ENCODE measurements at regions not wholly inside any gene's neighbourhood (a gene's known extent, or its start where the extent isn't known, plus 50 kb on each side); places are given as distances from the start of the nearest gene placed in this dataset.

GRCh38 chr18:40470723-40471122 is 1484.3 kb upstream of the PIK3C3 start:
- no peak for TF ChIP-seq CTCF (IDR thresholded peaks at IDR 0.05; ENCODE audit: unreplicated experiment)
- DNase-seq (ENCODE audit: unreplicated experiment) = no peak
- no peak overlapping the region for H3K27ac Mint-ChIP-seq (ENCODE audit: low read depth, unreplicated experiment)
- no peaks in the 10 kb centered on the region for H3K9me3 Mint-ChIP-seq (ENCODE audit: unreplicated experiment)
- no peaks in the 10 kb centered on the region for H3K27me3 Mint-ChIP-seq (ENCODE audit: insufficient read depth, unreplicated experiment)
- ChIA-PET CTCF (no interaction called here), POLR2A (no interaction called here)
- intact Hi-C loops (cut with micrococcal nuclease) = no loop called here
- H3K36me3 Mint-ChIP-seq (ENCODE audit: insufficient read depth, unreplicated experiment) = no peaks in the 10 kb centered on the region
- H3K4me3 Mint-ChIP-seq (ENCODE audit: unreplicated experiment) = no peak overlapping the region
- no peaks in the 10 kb centered on the region for H3K4me1 Mint-ChIP-seq (ENCODE audit: insufficient read depth, unreplicated experiment)
- BruUV-seq (replicated peaks) = no TSS peak

GRCh38 chr18:40469851-40470250 is 1485.2 kb upstream of the PIK3C3 start:
- H3K4me1 Mint-ChIP-seq (ENCODE audit: insufficient read depth, unreplicated experiment) = no peaks in the 10 kb centered on the region
- BruUV-seq (replicated peaks) = no TSS peak
- intact Hi-C loops (cut with micrococcal nuclease) = no loop called here
- H3K4me3 Mint-ChIP-seq (ENCODE audit: unreplicated experiment) = no peak overlapping the region
- no peaks in the 10 kb centered on the region for H3K27me3 Mint-ChIP-seq (ENCODE audit: insufficient read depth, unreplicated experiment)
- POLR2A ChIA-PET = no interaction called here
- no peak for TF ChIP-seq CTCF (IDR thresholded peaks at IDR 0.05; ENCODE audit: unreplicated experiment)
- no peaks in the 10 kb centered on the region for H3K9me3 Mint-ChIP-seq (ENCODE audit: unreplicated experiment)
- CTCF ChIA-PET = no interaction called here
- no peaks in the 10 kb centered on the region for H3K36me3 Mint-ChIP-seq (ENCODE audit: insufficient read depth, unreplicated experiment)
- H3K27ac Mint-ChIP-seq (ENCODE audit: low read depth, unreplicated experiment) = no peak overlapping the region
- DNase-seq (ENCODE audit: unreplicated experiment) = no peak

GRCh38 chr18:40469316-40469715 is 1485.7 kb upstream of the PIK3C3 start:
- no peaks in the 10 kb centered on the region for H3K36me3 Mint-ChIP-seq (ENCODE audit: insufficient read depth, unreplicated experiment)
- no peak overlapping the region for H3K27ac Mint-ChIP-seq (ENCODE audit: low read depth, unreplicated experiment)
- ChIA-PET CTCF (no interaction called here), POLR2A (no interaction called here)
- TF ChIP-seq CTCF (IDR thresholded peaks at IDR 0.05; ENCODE audit: unreplicated experiment) = no peak
- H3K4me3 Mint-ChIP-seq (ENCODE audit: unreplicated experiment) = no peak overlapping the region
- H3K27me3 Mint-ChIP-seq (ENCODE audit: insufficient read depth, unreplicated experiment) = no peaks in the 10 kb centered on the region
- no TSS peak for BruUV-seq (replicated peaks)
- H3K9me3 Mint-ChIP-seq (ENCODE audit: unreplicated experiment) = no peaks in the 10 kb centered on the region
- intact Hi-C loops (cut with micrococcal nuclease) = no loop called here
- no peaks in the 10 kb centered on the region for H3K4me1 Mint-ChIP-seq (ENCODE audit: insufficient read depth, unreplicated experiment)
- no peak for DNase-seq (ENCODE audit: unreplicated experiment)

GRCh38 chr18:40464032-40464431 is 1491.0 kb upstream of the PIK3C3 start:
- no TSS peak for BruUV-seq (replicated peaks)
- no peaks in the 10 kb centered on the region for H3K27me3 Mint-ChIP-seq (ENCODE audit: insufficient read depth, unreplicated experiment)
- no peaks in the 10 kb centered on the region for H3K36me3 Mint-ChIP-seq (ENCODE audit: insufficient read depth, unreplicated experiment)
- no peak for DNase-seq (ENCODE audit: unreplicated experiment)
- intact Hi-C loops (cut with micrococcal nuclease) = no loop called here
- H3K9me3 Mint-ChIP-seq (ENCODE audit: unreplicated experiment) = no peaks in the 10 kb centered on the region
- H3K4me3 Mint-ChIP-seq (ENCODE audit: unreplicated experiment) = no peak overlapping the region
- POLR2A ChIA-PET = no interaction called here
- H3K27ac Mint-ChIP-seq (ENCODE audit: low read depth, unreplicated experiment) = no peak overlapping the region
- no peak for TF ChIP-seq CTCF (IDR thresholded peaks at IDR 0.05; ENCODE audit: unreplicated experiment)
- no peaks in the 10 kb centered on the region for H3K4me1 Mint-ChIP-seq (ENCODE audit: insufficient read depth, unreplicated experiment)
- CTCF ChIA-PET = no interaction called here

All from MCF 10A (cell line).